Neutrophil (primary cell): ENCODE measurements at regions not wholly inside any gene's neighbourhood (a gene's known extent, or its start where the extent isn't known, plus 50 kb on each side); places are given as distances from the start of the nearest gene placed in this dataset.

Source experiments
- H3K27ac ChIP-seq: fragments of 200-600 bp; sonication (generic); 2 replicates; pipeline ENCODE4 v1.5.1; 2016; ENCODE audit warnings: mild to moderate bottlenecking, moderate library complexity
- H3K27me3 ChIP-seq: fragments of 200-600 bp; sonication (generic); 2 replicates; pipeline ENCODE4 v1.6.0; 2016; ENCODE audit warnings: mild to moderate bottlenecking
- H3K36me3 ChIP-seq: fragments of 200-600 bp; sonication (generic); 2 replicates; pipeline ENCODE4 v1.5.1; 2017
- H3K4me1 ChIP-seq, 2 experiments: fragments of 200-600 bp in 1 of 2; sonication (generic) in 1 of 2; 1 replicate in 1 of 2; 2 replicates in 1 of 2; pipeline versions ENCODE4 v1.5.1 to v1.6.1; 2013 to 2016; ENCODE audit warnings: low read depth in 1 of 2, low read length in 1 of 2, mild to moderate bottlenecking in 1 of 2, moderate library complexity in 1 of 2; ENCODE audit not compliant: control insufficient read depth in 1 of 2, insufficient read depth in 1 of 2
- H3K4me3 ChIP-seq, 2 experiments: fragments of 200-600 bp in 1 of 2; sonication (generic) in 1 of 2; 1 replicate in 1 of 2; 2 replicates in 1 of 2; pipeline ENCODE4 v1.5.1; 2013 to 2016; ENCODE audit warnings: low read depth in 1 of 2, low read length in 1 of 2, mild to moderate bottlenecking in 1 of 2, moderate library complexity in 1 of 2
- H3K9me3 ChIP-seq: fragments of 200-600 bp; sonication (generic); 2 replicates; pipeline ENCODE4 v1.5.1; 2016
- CTCF ChIP-seq: fragments of 200-600 bp; sonication (generic); IDR thresholded peaks from 2 replicates; pipeline ENCODE4 v1.5.1; 2016; ENCODE audit warnings: antibody characterized with exemption

- Histone ChIP-seq H3K9me3 (no peaks in the 10 kb centered on the region), H3K27ac (no peak overlapping the region), H3K27me3 (no peaks in the 10 kb centered on the region), H3K4me1 (no peaks in the 10 kb centered on the region), H3K36me3 (no peaks in the 10 kb centered on the region), H3K4me3 (no peak overlapping the region)
- TF ChIP-seq CTCF, result no peak
Observed at GRCh38 chr2:123040506-123040905, 984.6 kb upstream of the CNTNAP5 start.

- Histone ChIP-seq H3K4me3 (no peak overlapping the region), H3K27ac (no peak overlapping the region), H3K36me3 (no peaks in the 10 kb centered on the region), H3K27me3 (no peaks in the 10 kb centered on the region), H3K9me3 (no peaks in the 10 kb centered on the region), H3K4me1 (no peaks in the 10 kb centered on the region)
- TF ChIP-seq CTCF, result no peak
Observed at GRCh38 chr2:123043458-123043857, 981.6 kb upstream of the CNTNAP5 start.

- Histone ChIP-seq H3K27ac (no peak overlapping the region), H3K36me3 (no peaks in the 10 kb centered on the region), H3K4me1 (no peaks in the 10 kb centered on the region), H3K27me3 (no peaks in the 10 kb centered on the region), H3K9me3 (no peaks in the 10 kb centered on the region), H3K4me3 (no peak overlapping the region)
- TF ChIP-seq CTCF, result no peak
Observed at GRCh38 chr2:123045713-123046112, 979.4 kb upstream of the CNTNAP5 start.

GRCh38 chr2:123047186-123047585 lies 977.9 kb upstream of the CNTNAP5 start:
- no peak for TF ChIP-seq CTCF
- Histone ChIP-seq H3K27me3 (no peaks in the 10 kb centered on the region), H3K27ac (no peak overlapping the region), H3K4me1 (no peaks in the 10 kb centered on the region), H3K9me3 (no peaks in the 10 kb centered on the region), H3K4me3 (no peak overlapping the region), H3K36me3 (no peaks in the 10 kb centered on the region)

GRCh38 chr2:123051136-123051535 lies 974.0 kb upstream of the CNTNAP5 start:
- TF ChIP-seq CTCF, result no peak
- Histone ChIP-seq H3K27ac (no peak overlapping the region), H3K36me3 (no peaks in the 10 kb centered on the region), H3K9me3 (no peaks in the 10 kb centered on the region), H3K27me3 (no peaks in the 10 kb centered on the region), H3K4me3 (no peak overlapping the region), H3K4me1 (no peaks in the 10 kb centered on the region)

GRCh38 chr2:123061534-123061933 lies 963.6 kb upstream of the CNTNAP5 start:
- no peak overlapping the region for H3K27ac ChIP-seq
- TF ChIP-seq CTCF, result no peak
- H3K36me3 ChIP-seq, result no peaks in the 10 kb centered on the region

More at GRCh38 chr2:123061534-123061933, 963.6 kb upstream of the CNTNAP5 start:
- no peaks in the 10 kb centered on the region for H3K27me3 ChIP-seq
- no peak overlapping the region for H3K4me3 ChIP-seq
- H3K9me3 ChIP-seq, result no peaks in the 10 kb centered on the region
- no peaks in the 10 kb centered on the region for H3K4me1 ChIP-seq
